Testis (tissue), 2 donors: ENCODE measurements at regions not wholly inside any gene's neighbourhood (a gene's known extent, or its start where the extent isn't known, plus 50 kb on each side); places are given as distances from the start of the nearest gene placed in this dataset.

Experiments used
- CTCF ChIP-seq, 3 experiments: fragments of 450-650 bp in 2 of 3; fragments of 200-600 bp in 1 of 3; sonication (generic) in 1 of 3; IDR thresholded peaks; one replicate each; pipeline ENCODE4 v1.5.1; 2016 to 2019; ENCODE audit warnings: antibody characterized with exemption in 3 of 3, mild to moderate bottlenecking in 2 of 3, moderate library complexity in 1 of 3
- POLR2A ChIP-seq: fragments of 450-650 bp; IDR thresholded peaks from one replicate; pipeline ENCODE4 v1.6.1; 2017; ENCODE audit warnings: antibody characterized with exemption, mild to moderate bottlenecking, moderate library complexity

- no peak for TF ChIP-seq CTCF (IDR thresholded peaks at IDR 0.05)
- no peak for TF ChIP-seq POLR2A
Measured at GRCh38 chr12:68998041-68998440, 65.1 kb upstream of the CPM start.
